GM04503 (cell line): ENCODE measurements at regions not wholly inside any gene's neighbourhood (a gene's known extent, or its start where the extent isn't known, plus 50 kb on each side); places are given as distances from the start of the nearest gene placed in this dataset.
A peak's percentile ranks its signal among the peaks of the same experiment; 100 is the strongest.

ENCODE experiments used
- DNase-seq: peaks from one replicate; pipeline ENCODE4 v3.0.0-alpha.2; 2012; ENCODE audit warnings: low read depth

DNA sequence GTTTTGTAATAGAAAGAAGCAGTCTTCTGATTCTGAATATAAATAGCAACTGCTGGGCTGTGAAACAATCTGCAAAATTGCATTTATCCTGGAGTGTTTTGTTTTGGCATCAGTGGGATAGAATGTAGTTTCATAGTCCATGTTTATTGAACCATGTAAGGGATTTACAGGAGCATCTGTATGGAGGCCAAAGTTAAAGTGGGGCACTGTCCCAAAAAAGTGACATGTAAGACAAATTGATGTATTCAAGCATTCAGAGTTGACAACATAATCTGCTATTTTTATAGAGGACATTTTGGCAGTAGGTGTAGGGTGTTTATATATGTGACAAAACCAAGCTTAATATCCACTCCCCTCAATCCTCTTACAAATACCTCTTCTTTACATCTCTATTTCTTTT lies 200.5 kb upstream of the ANK2 start:
- DNase-seq, result no peak

DNA sequence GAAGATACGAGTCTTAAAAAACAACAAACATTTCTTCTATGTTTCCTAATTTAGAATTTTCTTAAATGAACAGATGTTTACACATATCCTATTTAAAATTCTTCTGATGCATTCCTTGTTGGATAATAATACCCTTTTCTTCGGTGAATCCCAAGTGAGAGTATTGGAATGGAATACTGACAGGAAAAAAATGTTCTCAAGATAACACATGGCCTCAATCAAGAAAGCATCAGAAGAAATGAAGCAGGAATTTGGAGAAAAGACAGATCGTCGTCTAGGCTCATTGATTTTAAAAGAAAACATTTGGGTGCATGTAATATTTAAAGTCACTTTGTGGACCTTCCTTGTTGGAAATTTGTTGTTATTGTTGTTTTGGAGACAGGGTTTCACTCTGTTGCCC lies 196.9 kb upstream of the ANK2 start:
- DNase-seq, result no peak

GRCh38 chr4:112853662-112854256 lies 195.7 kb upstream of the ANK2 start:
- DNase-seq, result no peak

DNA sequence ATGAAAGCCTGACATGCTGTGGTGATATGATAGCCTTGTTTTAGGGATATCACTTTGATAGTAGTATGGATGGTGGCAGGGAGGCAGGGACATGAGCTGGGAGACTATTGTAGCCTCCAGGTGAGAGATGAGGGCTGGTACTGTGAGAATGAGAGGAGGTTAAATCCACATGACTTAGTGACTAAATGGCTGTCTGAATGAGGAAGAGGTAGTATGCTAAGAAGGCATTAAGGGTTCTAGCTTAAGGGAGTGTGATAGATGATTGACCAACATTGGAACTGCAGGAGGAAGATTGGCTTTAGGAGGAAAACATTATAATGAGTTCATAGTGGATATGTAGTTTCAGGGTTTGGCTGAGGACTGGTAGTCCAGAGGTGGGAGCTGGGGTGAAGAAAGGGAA lies 195.0 kb upstream of the ANK2 start:
- no peak for DNase-seq

DNA sequence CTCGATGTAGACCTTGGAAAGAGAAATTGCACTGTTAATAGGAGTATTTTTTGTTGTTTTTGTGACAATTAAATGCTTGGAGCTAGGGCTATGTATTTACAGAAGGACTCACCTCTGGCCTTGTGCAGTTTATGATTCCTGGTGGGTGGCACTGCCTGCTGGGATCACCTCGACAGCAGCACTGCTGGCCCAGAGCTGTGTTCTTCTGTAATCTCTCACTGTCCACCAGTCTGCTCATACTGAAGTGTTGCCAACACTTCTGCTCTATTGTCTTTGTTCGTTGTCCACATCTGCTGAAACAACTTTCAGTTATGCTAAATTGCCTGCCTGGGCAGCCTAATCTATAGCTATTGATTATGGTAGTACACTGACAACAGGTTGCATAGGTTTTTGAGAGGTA lies 194.4 kb upstream of the ANK2 start:
- DNase-seq, result no peak

- DNase-seq, result peak; percentile 83
Measured at GRCh38 chr4:112857461-112857860, 192.0 kb upstream of the ANK2 start.

GRCh38 chr4:112858751-112859150 lies 190.7 kb upstream of the ANK2 start:
- DNase-seq, result no peak

DNA sequence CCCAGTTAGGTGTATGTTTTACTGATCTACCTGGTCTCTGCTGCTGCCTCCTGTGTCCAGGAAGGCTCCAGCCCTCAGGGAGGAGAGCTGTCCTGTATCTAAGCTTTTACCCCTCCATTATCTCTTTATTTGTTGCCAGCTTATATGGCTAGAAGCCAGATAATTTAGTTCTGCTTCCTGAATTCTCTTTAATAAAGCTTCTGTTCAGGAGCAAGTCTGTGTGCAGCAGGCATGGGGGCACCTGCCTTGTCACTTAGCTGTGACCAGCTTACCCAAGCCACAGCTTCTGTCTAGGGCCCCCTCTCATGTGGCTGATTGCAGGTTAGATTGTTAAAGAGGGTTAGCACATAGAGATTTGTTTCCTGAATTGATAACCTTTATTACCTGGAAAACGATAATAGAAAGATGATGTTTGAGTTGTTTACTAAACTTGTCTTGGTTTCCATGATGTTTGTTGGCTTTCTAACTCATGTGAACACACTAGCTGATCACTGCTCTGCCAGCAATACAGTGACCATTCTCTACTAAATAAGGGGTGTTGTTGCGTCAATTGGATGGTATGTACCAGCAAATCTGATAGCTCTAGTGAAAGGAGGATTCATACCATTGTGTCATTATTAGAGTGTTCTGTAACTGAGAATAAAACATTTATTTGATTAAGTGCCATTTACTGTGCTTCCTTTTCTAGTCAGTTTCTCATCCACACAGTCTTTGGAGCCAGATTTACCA lies 189.8 kb upstream of the ANK2 start:
- DNase-seq, result no peak

- no peak for DNase-seq
Measured at GRCh38 chr4:112860830-112861690, 188.4 kb upstream of the ANK2 start.

GRCh38 chr4:112861691-112862674 lies 187.5 kb upstream of the ANK2 start:
- DNase-seq, result no peak

GRCh38 chr4:112865443-112865842 lies 184.0 kb upstream of the ANK2 start:
- DNase-seq, result no peak

DNA sequence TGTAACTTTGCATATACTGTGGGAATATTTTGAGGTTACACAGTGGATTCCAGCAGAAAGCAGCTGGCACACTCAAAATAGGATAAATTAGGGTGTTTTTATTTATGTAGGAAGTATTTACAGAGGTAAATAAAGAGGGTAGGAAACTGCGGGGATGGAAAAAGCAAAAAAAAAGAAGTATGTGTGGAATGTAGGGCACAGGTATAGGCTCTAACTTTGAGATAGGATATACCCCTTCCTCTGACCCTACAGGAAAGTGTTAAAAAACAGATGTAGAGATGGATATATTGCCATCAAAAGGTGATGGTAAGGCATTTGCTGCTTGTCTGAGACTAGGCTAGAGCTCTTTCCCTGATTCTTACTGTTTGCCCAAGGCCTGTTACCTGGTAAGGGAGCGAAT lies 173.1 kb upstream of the ANK2 start:
- DNase-seq, result no peak

- DNase-seq, result no peak
Measured at GRCh38 chr4:112881842-112882241, 167.6 kb upstream of the ANK2 start.

GRCh38 chr4:112882286-112882685 lies 167.2 kb upstream of the ANK2 start:
- DNase-seq, result no peak

DNA sequence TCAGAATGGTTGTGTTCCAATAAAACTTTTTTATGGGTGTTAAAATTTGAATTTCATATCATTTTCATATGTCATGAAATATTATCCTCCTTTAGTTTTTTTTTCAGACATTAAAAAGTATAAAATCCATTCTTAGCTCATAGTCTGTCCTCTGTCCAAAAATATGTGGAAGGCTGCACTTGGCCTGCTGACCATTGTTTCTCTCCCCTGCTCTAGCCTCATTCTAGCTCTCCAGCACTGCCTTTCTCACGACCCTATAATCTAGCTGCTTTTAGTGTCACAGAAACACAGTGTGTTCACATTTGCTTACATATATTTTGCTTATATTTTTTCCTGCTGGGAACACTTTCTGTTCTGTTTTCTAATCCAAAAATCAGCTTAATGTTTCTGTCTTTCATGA lies 165.0 kb upstream of the ANK2 start:
- no peak for DNase-seq

- no peak for DNase-seq
Measured at GRCh38 chr4:112885897-112886296, 163.6 kb upstream of the ANK2 start.

DNA sequence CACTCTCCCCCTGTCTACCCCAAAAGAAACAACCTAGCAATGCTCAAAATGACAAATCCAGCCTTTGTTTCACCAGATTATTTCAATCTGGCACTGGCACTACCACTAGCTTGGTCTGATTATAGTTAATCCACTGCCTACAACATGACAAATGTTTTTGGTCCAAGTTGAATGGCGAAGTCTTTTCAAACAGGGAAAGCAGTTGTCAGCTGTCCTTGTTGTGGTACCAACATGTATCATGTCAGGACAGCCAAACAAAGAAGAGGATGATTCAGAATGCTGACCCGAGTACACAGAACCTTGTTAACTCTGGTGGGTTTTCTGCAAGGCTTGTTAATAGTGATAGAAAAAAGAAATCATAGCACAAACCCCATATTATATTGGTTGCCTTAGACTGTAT lies 160.8 kb upstream of the ANK2 start:
- DNase-seq, result no peak

DNA sequence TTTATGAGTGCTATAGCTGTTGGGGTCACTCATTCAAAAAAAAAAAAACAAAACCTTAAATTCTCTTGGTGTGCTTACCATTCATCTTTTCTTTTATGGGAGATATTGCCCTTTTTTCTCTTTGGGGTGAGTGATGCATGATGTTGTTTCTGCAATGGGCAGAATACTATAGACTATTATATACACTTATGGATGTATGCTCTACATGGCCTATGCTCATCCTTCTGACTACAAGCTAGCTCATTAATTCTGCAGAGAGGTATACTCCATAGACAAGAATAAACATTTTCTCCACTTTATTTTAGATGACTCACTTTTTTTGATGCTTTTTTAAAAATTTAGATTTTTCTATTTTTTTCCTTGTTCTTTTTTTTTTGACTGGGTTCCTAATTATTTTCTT lies 160.3 kb upstream of the ANK2 start:
- no peak for DNase-seq

DNA sequence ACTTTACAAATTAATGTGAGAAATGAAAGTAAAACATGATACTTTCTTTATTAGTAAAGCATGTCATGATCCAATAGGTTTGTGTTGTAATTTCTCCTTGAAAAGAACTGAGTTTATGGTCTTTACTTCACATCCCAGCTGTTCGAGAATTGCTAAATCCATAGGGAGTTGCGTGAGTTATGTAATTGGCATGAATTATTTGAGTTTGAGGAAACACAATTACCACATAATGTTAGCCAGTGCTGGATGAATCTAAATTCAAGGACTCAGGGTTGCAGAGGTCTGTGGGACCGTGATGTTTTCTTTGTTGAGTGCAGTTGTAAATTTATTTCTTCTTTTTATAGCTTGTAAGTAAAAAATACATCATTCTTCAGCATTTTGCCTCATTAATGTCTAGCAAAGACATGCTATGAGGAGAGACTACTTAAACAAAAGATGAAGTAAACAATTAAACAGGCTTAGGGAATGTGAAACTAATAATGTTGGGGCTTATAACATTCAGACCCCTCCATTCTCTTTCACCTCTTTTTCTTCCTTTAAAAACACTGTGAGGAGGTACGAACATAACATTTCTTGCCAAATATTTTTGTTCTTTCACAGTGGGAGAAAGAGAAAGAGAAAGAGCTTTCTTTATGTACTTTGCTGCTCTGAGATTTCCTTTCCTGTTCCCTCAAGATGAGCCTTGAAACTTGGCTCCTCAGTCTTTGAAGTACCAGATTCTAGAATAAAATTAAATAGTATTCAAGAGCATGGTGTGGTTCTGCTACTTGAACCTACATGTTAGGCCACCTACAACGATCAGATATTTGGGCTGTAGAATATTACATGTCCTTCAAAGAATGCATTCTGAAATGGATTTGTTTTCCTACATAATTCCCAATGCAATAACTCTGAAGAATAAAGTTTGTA lies 159.6 kb upstream of the ANK2 start:
- peak; percentile 91 for DNase-seq

DNA sequence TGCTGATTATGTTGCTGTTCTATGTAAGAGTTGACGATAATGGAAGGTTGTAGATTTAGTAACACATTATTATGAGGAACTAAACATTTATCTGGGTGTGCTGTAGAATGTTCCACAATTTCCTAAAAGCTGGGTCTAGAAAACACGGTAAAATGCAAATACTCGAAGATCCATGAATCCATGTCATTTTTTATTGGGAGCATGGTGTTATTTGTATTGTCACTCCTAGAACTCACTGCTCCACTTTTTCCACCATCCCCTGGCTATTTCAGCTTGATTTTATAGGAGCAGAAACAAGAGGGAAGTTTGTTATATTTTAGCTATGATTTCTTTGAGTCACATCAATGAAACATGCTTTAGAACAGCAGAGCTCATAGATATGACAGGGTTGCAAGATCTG lies 155.0 kb upstream of the ANK2 start:
- DNase-seq, result no peak

DNA sequence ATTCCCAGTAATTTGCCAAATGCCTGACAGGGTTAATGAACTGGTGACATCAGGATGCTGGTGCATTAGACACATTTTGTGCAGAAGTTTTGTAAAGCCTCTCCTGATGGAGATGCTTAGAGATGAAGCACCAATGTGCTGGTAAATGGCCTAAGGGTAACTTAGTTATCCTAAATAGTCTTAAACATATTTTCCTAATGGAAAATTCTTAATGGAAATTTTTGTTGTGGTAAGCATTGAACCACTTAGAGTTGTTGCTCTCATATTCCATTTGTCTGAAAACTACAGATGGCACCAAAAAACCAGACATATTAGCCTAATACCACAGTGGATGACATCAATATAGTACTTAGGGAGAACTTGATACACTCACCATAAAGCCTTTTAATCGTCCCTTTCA lies 154.5 kb upstream of the ANK2 start:
- no peak for DNase-seq
